H9 (cell line): ENCODE measurements at regions not wholly inside any gene's neighbourhood (a gene's known extent, or its start where the extent isn't known, plus 50 kb on each side); places are given as distances from the start of the nearest gene placed in this dataset.

Experiments
- DNase-seq: peaks from one replicate; pipeline ENCODE4 v3.0.0-alpha.2; 2017
- H2AFZ ChIP-seq: one replicate; pipeline ENCODE4 v1.6.1; 2013; ENCODE audit warnings: mild to moderate bottlenecking, low read length, control low read depth, moderate library complexity
- H2AK5ac ChIP-seq: 2 replicates; pipeline ENCODE4 v1.6.1; 2013; ENCODE audit warnings: low read length, control low read depth, mixed read lengths; ENCODE audit not compliant: insufficient read length
- H2BK120ac ChIP-seq: one replicate; pipeline ENCODE4 v1.6.1; 2013; ENCODE audit warnings: low read depth, mild to moderate bottlenecking, low read length, control low read depth, inconsistent platforms; ENCODE audit not compliant: poor library complexity, severe bottlenecking
- H2BK12ac ChIP-seq: 2 replicates; pipeline ENCODE4 v1.6.1; 2013; ENCODE audit warnings: low read length, control low read depth, mixed read lengths, low read depth; ENCODE audit not compliant: insufficient read length
- H2BK15ac ChIP-seq: 2 replicates; pipeline ENCODE4 v1.6.1; 2013; ENCODE audit warnings: low read depth, low read length, control low read depth
- H2BK20ac ChIP-seq: one replicate; pipeline ENCODE4 v1.6.1; 2013; ENCODE audit warnings: low read depth, mild to moderate bottlenecking, low read length, control low read depth, inconsistent platforms; ENCODE audit not compliant: poor library complexity, severe bottlenecking
- H2BK5ac ChIP-seq: 2 replicates; pipeline ENCODE4 v1.6.1; 2013; ENCODE audit warnings: low read length, control low read depth, mixed read lengths; ENCODE audit not compliant: insufficient read length
- H3K14ac ChIP-seq: 2 replicates; pipeline ENCODE4 v1.6.1; 2013; ENCODE audit warnings: low read length, control low read depth; ENCODE audit not compliant: insufficient read depth
- H3K18ac ChIP-seq: 2 replicates; pipeline ENCODE4 v1.6.1; 2013; ENCODE audit warnings: low read depth, mild to moderate bottlenecking, mixed read lengths, low read length, control low read depth; ENCODE audit not compliant: insufficient read length
- H3K23ac ChIP-seq: 2 replicates; pipeline ENCODE4 v1.6.1; 2013; ENCODE audit warnings: low read length, control low read depth, mixed read lengths, low read depth; ENCODE audit not compliant: insufficient read length
- H3K23me2 ChIP-seq: 2 replicates; pipeline ENCODE4 v1.6.1; 2013; ENCODE audit warnings: low read depth, mild to moderate bottlenecking, mixed read lengths, low read length, control low read depth; ENCODE audit not compliant: insufficient read length, poor library complexity, severe bottlenecking
- H3K27ac ChIP-seq: 2 replicates; pipeline ENCODE4 v1.5.1; 2013; ENCODE audit warnings: low read length, control low read depth, mixed read lengths, low read depth; ENCODE audit not compliant: insufficient read length
- H3K27me3 ChIP-seq: 2 replicates; pipeline ENCODE4 v1.6.1; 2013; ENCODE audit warnings: low read length, control low read depth, inconsistent platforms; ENCODE audit not compliant: insufficient read depth
- H3K4ac ChIP-seq: 2 replicates; pipeline ENCODE4 v1.6.1; 2013; ENCODE audit warnings: low read depth, mild to moderate bottlenecking, control low read depth, inconsistent platforms, low read length, moderate library complexity
- H3K4me1 ChIP-seq: 2 replicates; pipeline ENCODE4 v1.6.1; 2013; ENCODE audit warnings: low read length, control low read depth, inconsistent platforms; ENCODE audit not compliant: insufficient read depth
- H3K4me2 ChIP-seq: 2 replicates; pipeline ENCODE4 v1.6.1; 2013; ENCODE audit warnings: low read length, control low read depth, mixed read lengths; ENCODE audit not compliant: insufficient read length, insufficient read depth
- H3K56ac ChIP-seq: 2 replicates; pipeline ENCODE4 v1.6.1; 2013; ENCODE audit warnings: low read depth, mild to moderate bottlenecking, mixed read lengths, low read length, control low read depth; ENCODE audit not compliant: insufficient read length
- H3K79me1 ChIP-seq: 2 replicates; pipeline ENCODE4 v1.6.1; 2013; ENCODE audit warnings: low read depth, mild to moderate bottlenecking, moderate library complexity, low read length, control low read depth, inconsistent platforms; ENCODE audit not compliant: insufficient read depth, poor library complexity, severe bottlenecking
- H3K79me2 ChIP-seq: 2 replicates; pipeline ENCODE4 v1.6.1; 2013; ENCODE audit warnings: low read length, control low read depth, inconsistent platforms; ENCODE audit not compliant: insufficient read depth
- H3K9ac ChIP-seq: 2 replicates; pipeline ENCODE4 v1.6.1; 2013; ENCODE audit warnings: low read length, control low read depth, mixed read lengths; ENCODE audit not compliant: insufficient read length; ENCODE audit errors: extremely low read depth
- H3K9me3 ChIP-seq: one replicate; pipeline ENCODE4 v1.6.1; 2013; ENCODE audit warnings: low read depth, low read length, inconsistent platforms; ENCODE audit not compliant: control insufficient read depth
- H3T11ph ChIP-seq: one replicate; pipeline ENCODE4 v1.6.1; 2013; ENCODE audit warnings: mild to moderate bottlenecking, low read length, control low read depth, inconsistent platforms
- H4K20me1 ChIP-seq: one replicate; pipeline ENCODE4 v1.6.1; 2013; ENCODE audit not compliant: control insufficient read depth, insufficient read length, insufficient read depth
- H4K5ac ChIP-seq: 2 replicates; pipeline ENCODE4 v1.6.1; 2013; ENCODE audit warnings: low read depth, mild to moderate bottlenecking, mixed read lengths, low read length, control low read depth; ENCODE audit not compliant: insufficient read length
- H4K8ac ChIP-seq: replicated peaks from 2 replicates; pipeline ENCODE4 v1.6.1; 2013; ENCODE audit warnings: low read length, control low read depth, mixed read lengths, low read depth; ENCODE audit not compliant: insufficient read length
- H4K91ac ChIP-seq: 2 replicates; pipeline ENCODE4 v1.6.1; 2013; ENCODE audit warnings: low read depth, mild to moderate bottlenecking, moderate library complexity, mixed read lengths, low read length, control low read depth; ENCODE audit not compliant: insufficient read length
- H3K27ac Mint-ChIP-seq, 3 experiments: 2 replicates in 2 of 3; 3 replicates in 1 of 3; pipeline ENCODE4 v1.8.0; 2020 to 2021; ENCODE audit warnings: mixed read lengths in 3 of 3, mild to moderate bottlenecking in 1 of 3, moderate library complexity in 1 of 3
- H3K27me3 Mint-ChIP-seq: 2 replicates; pipeline ENCODE4 v1.8.0; 2021; ENCODE audit warnings: low read depth, mild to moderate bottlenecking, moderate library complexity, mixed read lengths
- H3K36me3 Mint-ChIP-seq, 3 experiments: 2 replicates in 2 of 3; 3 replicates in 1 of 3; pipeline ENCODE4 v1.8.0; 2020 to 2021; ENCODE audit warnings: low read depth in 3 of 3, mixed read lengths in 3 of 3; ENCODE audit not compliant: insufficient read depth in 1 of 3
- H3K4me1 Mint-ChIP-seq, 2 experiments: 2 replicates each; pipeline ENCODE4 v1.8.0; 2020; ENCODE audit warnings: mixed read lengths in 2 of 2
- H3K4me3 Mint-ChIP-seq, 2 experiments: 2 replicates in 1 of 2; 3 replicates in 1 of 2; pipeline ENCODE4 v1.8.0; 2020 to 2021; ENCODE audit warnings: mild to moderate bottlenecking in 2 of 2, mixed read lengths in 2 of 2, moderate library complexity in 1 of 2
- H3K9me3 Mint-ChIP-seq, 2 experiments: 2 replicates in 1 of 2; 3 replicates in 1 of 2; pipeline ENCODE4 v1.8.0; 2020; ENCODE audit warnings: mild to moderate bottlenecking in 2 of 2, mixed read lengths in 2 of 2, moderate library complexity in 1 of 2
- CTCF ChIP-seq: fragments of 200-600 bp; sonication (generic); conservative IDR thresholded peaks from 3 replicates; pipeline ENCODE4 v1.8.0; 2021; ENCODE audit warnings: antibody characterized with exemption, mild to moderate bottlenecking
- WGBS: extraction: QIAGEN DNeasy Blood & Tissue Kit; methylation state at CpG from one replicate; pipeline ENCODE4 v1.1.7; 2013; ENCODE audit warnings: missing lambda C conversion rate, low lambda C conversion rate, mixed read lengths; ENCODE audit not compliant: insufficient read length; ENCODE audit errors: extremely low coverage; 5-methylcytosine and 5-hydroxymethylcytosine counted together

- Mint-ChIP-seq H3K27me3 (no peaks in the 10 kb centered on the region), H3K36me3 (peaks cover 0 to 15% (median 2%) of the 10 kb centered on the region in 3 experiments; a peak in 4 of 7 replicates), H3K4me1 (peaks cover 51 to 66% of the 10 kb centered on the region in 2 experiments), H3K9me3 (no peaks in the 10 kb centered on the region; a peak in 1 of 5 replicates), H3K4me3 (no peak overlapping the region), H3K27ac (peak overlapping the region in 2 of 3 experiments; percentile 70 to 71; a peak in 4 of 7 replicates)
- H3K18ac ChIP-seq = no peak overlapping the region
- H4K91ac ChIP-seq = no peak overlapping the region
- peak; percentile 29 for DNase-seq
- no peak overlapping the region for H3K9ac ChIP-seq
- peak overlapping the region; percentile 23 for H3K4me2 ChIP-seq
- H2BK12ac ChIP-seq = no peak overlapping the region
- WGBS = no CpG with 5 or more reads among the region's 1 CpG
- no peak for TF ChIP-seq CTCF
- no peaks in the 10 kb centered on the region for H3K27me3 ChIP-seq
- no peak overlapping the region for H4K8ac ChIP-seq
- no peak overlapping the region for H3K14ac ChIP-seq
- H4K20me1 ChIP-seq = no peaks in the 10 kb centered on the region
- H3T11ph ChIP-seq = no peak overlapping the region
- no peak overlapping the region for H2BK20ac ChIP-seq
- H4K5ac ChIP-seq = no peak overlapping the region
- no peak overlapping the region for H3K23ac ChIP-seq
- no peaks in the 10 kb centered on the region for H3K23me2 ChIP-seq
- no peak overlapping the region for H3K56ac ChIP-seq
- H2BK15ac ChIP-seq = no peak overlapping the region
- no peaks in the 10 kb centered on the region for H3K79me1 ChIP-seq
- peaks cover 16% of the 10 kb centered on the region; the same call in 1 of the 2 replicates for H3K4me1 ChIP-seq
- no peaks in the 10 kb centered on the region for H3K9me3 ChIP-seq
- no peak overlapping the region for H2AFZ ChIP-seq
- H2AK5ac ChIP-seq = no peak overlapping the region
- no peak overlapping the region for H2BK120ac ChIP-seq
- H3K27ac ChIP-seq = no peak overlapping the region
- H3K79me2 ChIP-seq = no peaks in the 10 kb centered on the region
- H2BK5ac ChIP-seq = no peak overlapping the region
- no peak overlapping the region for H3K4ac ChIP-seq
These were observed 235.3 kb upstream of the TANK start for GRCh38 chr2:160924936-160925353.
